CD4-positive, alpha-beta T cell (primary cell): ENCODE measurements at regions not wholly inside any gene's neighbourhood (a gene's known extent, or its start where the extent isn't known, plus 50 kb on each side); places are given as distances from the start of the nearest gene placed in this dataset.

ENCODE experiments used
- ATAC-seq: fragments of 200-7000 bp; cut with Tn5 transposase; one replicate; pipeline ENCODE4 v1.10.0; 2022; ENCODE audit warnings: mild to moderate bottlenecking; ENCODE audit not compliant: poor library complexity
- CTCF ChIA-PET: fragments of 350-600 bp; sonication (Branson Sonifier 250); formaldehyde crosslinking; loops from one replicate; lab custom pipeline; 2021; ENCODE audit warnings: antibody characterized with exemption, inconsistent platforms; lab: Charles Lee
- POLR2A ChIA-PET: fragments of 350-600 bp; sonication (Branson Sonifier 250); formaldehyde crosslinking; loops from one replicate; lab custom pipeline; 2021; ENCODE audit warnings: antibody characterized with exemption, inconsistent platforms; lab: Charles Lee
- DNase-seq, 14 experiments: peaks; one replicate each; pipeline ENCODE4 v3.0.0-alpha.2; 2013 to 2020; ENCODE audit warnings: mixed read lengths in 2 of 14
- H3K27ac ChIP-seq, 2 donors: one replicate each; pipeline versions ENCODE4 v1.5.1 to v1.7.0; 2013; ENCODE audit warnings: low read length in 2 of 2, low read depth in 1 of 2, mild to moderate bottlenecking in 1 of 2
- H3K27me3 ChIP-seq, 2 experiments: 1 replicate in 1 of 2; 2 replicates in 1 of 2; pipeline versions ENCODE4 v1.6.1 to v1.7.0; 2013; ENCODE audit warnings: low read length in 2 of 2, control low read depth in 1 of 2, mild to moderate bottlenecking in 1 of 2, moderate library complexity in 1 of 2; ENCODE audit not compliant: insufficient read depth in 2 of 2, control insufficient read depth in 1 of 2
- H3K36me3 ChIP-seq: one replicate; pipeline ENCODE4 v1.6.1; 2013; ENCODE audit warnings: low read length, control low read depth; ENCODE audit not compliant: insufficient read depth
- H3K4me1 ChIP-seq: one replicate; pipeline ENCODE4 v1.6.1; 2013; ENCODE audit warnings: low read length, control low read depth; ENCODE audit not compliant: insufficient read depth
- H3K4me3 ChIP-seq: one replicate; pipeline ENCODE4 v1.5.1; 2013; ENCODE audit warnings: mild to moderate bottlenecking, low read length, moderate library complexity
- H3K9me3 ChIP-seq, 2 experiments: 1 replicate in 1 of 2; 2 replicates in 1 of 2; pipeline versions ENCODE4 v1.6.1 to v1.7.0; 2013; ENCODE audit warnings: low read length in 2 of 2, mild to moderate bottlenecking in 2 of 2, control low read depth in 1 of 2, moderate library complexity in 1 of 2; ENCODE audit not compliant: control insufficient read depth in 1 of 2, insufficient read depth in 1 of 2
- H3K27ac Mint-ChIP-seq: one replicate; pipeline ENCODE4 v1.8.0; 2020; ENCODE audit warnings: mixed read lengths
- H3K27me3 Mint-ChIP-seq: one replicate; pipeline ENCODE4 v1.8.0; 2021; ENCODE audit warnings: mixed read lengths
- H3K36me3 Mint-ChIP-seq: one replicate; pipeline ENCODE4 v1.8.0; 2021; ENCODE audit warnings: low read depth, mixed read lengths
- H3K4me1 Mint-ChIP-seq: one replicate; pipeline ENCODE4 v1.8.0; 2021; ENCODE audit warnings: low read depth, mixed read lengths
- H3K4me3 Mint-ChIP-seq: one replicate; pipeline ENCODE4 v1.8.0; 2020; ENCODE audit warnings: mild to moderate bottlenecking, mixed read lengths
- H3K9me3 Mint-ChIP-seq: one replicate; pipeline ENCODE4 v1.8.0; 2020; ENCODE audit warnings: mixed read lengths
- CTCF ChIP-seq: fragments of 200-600 bp; IDR thresholded peaks from one replicate; pipeline ENCODE4 v1.8.0; 2022; ENCODE audit warnings: antibody characterized with exemption, mild to moderate bottlenecking
- intact Hi-C, 2 experiments: fragments of 100-400 bp; cut with DNase I in 1 of 2; cut with micrococcal nuclease in 1 of 2; formaldehyde crosslinking; loops; one replicate each; pipeline versions ENCODE4 v1.15.1 to v1.9.0; 2023 to 2025; cut with DNase I, micrococcal nuclease

GRCh38 chr13:53405616-53406015, 377.0 kb downstream of the OLFM4 start:
- H3K27me3 Mint-ChIP-seq, result no peaks in the 10 kb centered on the region

GRCh38 chr13:53408306-53408705, 379.7 kb downstream of the OLFM4 start:
- no peak for TF ChIP-seq CTCF
- Mint-ChIP-seq H3K27me3 (no peaks in the 10 kb centered on the region), H3K9me3 (peaks cover 3% of the 10 kb centered on the region), H3K36me3 (no peaks in the 10 kb centered on the region), H3K4me3 (no peak overlapping the region), H3K27ac (no peak overlapping the region), H3K4me1 (no peaks in the 10 kb centered on the region)
- H3K27me3 ChIP-seq, result no peaks in the 10 kb centered on the region
- H3K36me3 ChIP-seq, result no peaks in the 10 kb centered on the region
- ChIA-PET POLR2A (no interaction called here), CTCF (no interaction called here)
- no peak overlapping the region for H3K4me3 ChIP-seq
- H3K9me3 ChIP-seq, result peaks cover 0 to 17% of the 10 kb centered on the region in 2 experiments
- H3K27ac ChIP-seq, result no peak overlapping the region
- intact Hi-C loops, result no loop called here
- ATAC-seq, result no peak
- H3K4me1 ChIP-seq, result no peaks in the 10 kb centered on the region
- DNase-seq, result no peak

More at GRCh38 chr13:53405616-53406015, 377.0 kb downstream of the OLFM4 start:
- Mint-ChIP-seq H3K4me3 (no peak overlapping the region), H3K9me3 (peaks cover 3% of the 10 kb centered on the region), H3K36me3 (no peaks in the 10 kb centered on the region), H3K27ac (no peak overlapping the region), H3K4me1 (no peaks in the 10 kb centered on the region)
- no peaks in the 10 kb centered on the region for H3K4me1 ChIP-seq
- H3K4me3 ChIP-seq, result no peak overlapping the region
- ChIA-PET POLR2A (no interaction called here), CTCF (no interaction called here)
- TF ChIP-seq CTCF, result no peak
- ATAC-seq (no peak), DNase-seq (no peak)
- intact Hi-C loops, result no loop called here
- H3K27ac ChIP-seq, result no peak overlapping the region
- H3K36me3 ChIP-seq, result no peaks in the 10 kb centered on the region
- no peaks in the 10 kb centered on the region for H3K27me3 ChIP-seq
- H3K9me3 ChIP-seq, result peaks cover 0 to 17% of the 10 kb centered on the region in 2 experiments

- TF ChIP-seq CTCF, result no peak
- H3K27ac Mint-ChIP-seq, result no peak overlapping the region
- POLR2A ChIA-PET, result no interaction called here
- H3K36me3 Mint-ChIP-seq, result no peaks in the 10 kb centered on the region
- CTCF ChIA-PET, result no interaction called here
- no peaks in the 10 kb centered on the region for H3K27me3 ChIP-seq
- no peaks in the 10 kb centered on the region for H3K27me3 Mint-ChIP-seq
- DNase-seq (no peak), ATAC-seq (no peak)
- no peaks in the 10 kb centered on the region for H3K4me1 ChIP-seq
- no peaks in the 10 kb centered on the region for H3K4me1 Mint-ChIP-seq
- H3K9me3 ChIP-seq, result peaks cover 0 to 17% of the 10 kb centered on the region in 2 experiments
- H3K27ac ChIP-seq, result no peak overlapping the region
- H3K4me3 Mint-ChIP-seq, result no peak overlapping the region
- no peaks in the 10 kb centered on the region for H3K36me3 ChIP-seq
- H3K4me3 ChIP-seq, result no peak overlapping the region
- intact Hi-C loops, result no loop called here
- H3K9me3 Mint-ChIP-seq, result peaks cover 3% of the 10 kb centered on the region
Measured at GRCh38 chr13:53408847-53409568, 380.4 kb downstream of the OLFM4 start.
